GM12892 (cell line): ENCODE measurements at regions not wholly inside any gene's neighbourhood (a gene's known extent, or its start where the extent isn't known, plus 50 kb on each side); places are given as distances from the start of the nearest gene placed in this dataset.

Experiments used
- POLR2AphosphoS5 ChIP-seq: IDR thresholded peaks from 2 replicates; pipeline ENCODE4 v1.6.1; 2011; ENCODE audit warnings: low read depth, low read length, control low read depth
- TAF1 ChIP-seq: IDR thresholded peaks from 2 replicates; pipeline ENCODE4 v1.6.1; 2011; ENCODE audit warnings: low read depth, mild to moderate bottlenecking, control low read depth, low read length, borderline replicate concordance

DNA sequence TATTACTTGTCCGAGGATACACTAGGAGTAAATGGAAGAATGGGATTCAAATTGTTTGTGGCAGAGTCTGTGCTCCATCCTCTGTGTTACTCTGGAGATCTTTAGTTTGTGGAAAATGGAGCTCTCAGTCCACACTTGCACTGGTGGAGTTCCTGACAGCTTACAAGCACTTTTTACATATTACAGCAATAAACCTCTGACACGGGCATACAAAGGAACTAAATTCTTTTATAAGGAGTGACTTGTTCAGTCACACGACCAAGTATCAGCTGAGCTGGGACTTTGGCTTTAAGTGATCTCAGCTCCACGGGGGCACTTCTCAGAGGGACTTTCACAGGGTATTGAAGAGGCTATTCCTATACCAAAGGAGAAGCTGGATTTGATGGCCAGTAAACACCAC, 417.5 kb downstream of the LRIG3 start:
- TF ChIP-seq POLR2AphosphoS5: no peak
- TF ChIP-seq TAF1: no peak
